H54 (cell line): ENCODE measurements at regions not wholly inside any gene's neighbourhood (a gene's known extent, or its start where the extent isn't known, plus 50 kb on each side); places are given as distances from the start of the nearest gene placed in this dataset.
A peak's percentile ranks its signal among the peaks of the same experiment; 100 is the strongest.

ENCODE experiments used
- DNase-seq: peaks from one replicate; pipeline ENCODE4 v3.0.0; 2011; ENCODE audit warnings: low spot score, mixed read lengths; ENCODE audit not compliant: insufficient read length
- FAIRE-seq: peaks from 3 replicates; lab custom pipeline; 2011; peaks lifted over from hg19 to GRCh38; lab: Jason Lieb, UNC
- POLR2A ChIP-seq: IDR thresholded peaks from 2 replicates; pipeline ENCODE4 v1.6.1; 2011; ENCODE audit warnings: low read depth, mild to moderate bottlenecking, low read length

DNA sequence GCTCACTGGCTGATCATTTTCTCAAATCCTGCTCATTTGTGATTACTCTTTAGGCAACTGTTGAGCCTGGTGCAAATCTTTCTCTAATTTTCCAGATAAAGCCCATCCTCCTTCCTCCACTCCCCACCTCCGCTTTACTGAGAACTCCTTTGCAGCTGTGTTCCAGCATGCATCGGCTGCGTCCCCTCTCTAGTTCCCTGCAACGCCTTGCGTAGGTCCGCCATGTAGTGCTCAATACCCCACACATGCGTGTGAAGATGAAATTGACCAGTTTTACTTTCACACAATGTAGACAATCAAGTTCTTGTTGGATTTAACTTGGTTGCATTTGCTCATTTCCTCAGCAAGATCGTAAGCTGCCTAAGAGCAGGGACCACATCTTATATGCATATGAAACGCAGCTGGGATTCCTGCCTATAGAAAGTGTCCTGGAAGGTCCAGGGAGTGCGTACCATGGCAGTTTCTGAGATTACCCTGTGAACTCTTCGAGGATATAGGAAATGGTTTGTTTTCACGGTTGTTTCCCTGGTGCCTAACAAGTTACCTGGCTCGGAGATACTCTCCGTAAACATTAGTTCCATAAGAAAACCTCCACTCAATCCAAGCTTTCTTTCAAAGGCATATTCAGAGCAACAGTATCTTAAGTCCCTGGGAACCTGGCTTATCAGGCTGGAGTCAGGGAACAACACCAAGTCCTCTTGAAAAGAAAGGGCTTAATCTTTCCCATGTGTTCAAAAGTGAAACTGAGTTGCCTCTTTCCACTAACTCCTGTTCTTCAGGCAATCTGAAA is 766.4 kb upstream of the ID2 start:
- TF ChIP-seq POLR2A = no peak
- no peak for FAIRE-seq
- DNase-seq = no peak

DNA sequence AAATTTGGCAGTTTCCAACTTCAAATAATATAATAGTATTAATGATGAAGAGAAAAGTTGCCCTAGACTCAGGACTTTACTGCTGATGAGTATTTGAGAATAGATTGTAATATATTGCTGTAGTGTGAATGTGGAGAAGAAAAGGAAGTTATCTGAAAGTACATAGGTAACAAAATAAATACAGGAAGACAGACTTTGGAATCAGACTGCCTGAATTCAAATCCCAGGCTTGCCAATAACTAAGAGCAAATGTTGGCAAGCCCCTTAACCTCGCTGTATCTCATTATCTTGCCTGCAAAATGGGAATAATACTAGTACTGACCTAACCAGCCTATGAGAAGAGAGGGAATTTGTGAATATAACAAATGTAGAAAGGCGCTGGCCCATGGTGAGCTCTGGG is 765.2 kb upstream of the ID2 start:
- no peak for TF ChIP-seq POLR2A
- no peak for DNase-seq
- FAIRE-seq = no peak

DNA sequence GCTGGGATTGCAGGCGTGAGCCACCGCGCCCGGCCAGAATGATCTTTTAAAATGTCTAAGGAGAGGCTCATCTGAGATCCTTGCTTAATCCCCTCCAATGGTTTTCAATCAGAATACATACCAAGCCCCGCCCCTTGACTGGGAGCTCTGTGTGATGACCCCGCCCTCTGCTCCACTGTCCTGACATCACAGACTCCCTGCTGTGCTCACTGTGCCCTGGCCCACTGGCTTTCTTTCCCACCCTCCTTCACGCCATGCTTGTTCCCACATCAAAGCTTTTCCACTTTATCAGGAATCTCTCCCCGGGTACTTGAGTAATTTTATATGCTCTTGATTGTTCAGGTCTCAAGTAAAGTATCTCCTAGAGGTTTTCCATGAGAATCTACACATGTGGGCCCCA is 762.3 kb upstream of the ID2 start:
- no peak for TF ChIP-seq POLR2A
- FAIRE-seq (no peak), DNase-seq (peak; percentile 5)

DNA sequence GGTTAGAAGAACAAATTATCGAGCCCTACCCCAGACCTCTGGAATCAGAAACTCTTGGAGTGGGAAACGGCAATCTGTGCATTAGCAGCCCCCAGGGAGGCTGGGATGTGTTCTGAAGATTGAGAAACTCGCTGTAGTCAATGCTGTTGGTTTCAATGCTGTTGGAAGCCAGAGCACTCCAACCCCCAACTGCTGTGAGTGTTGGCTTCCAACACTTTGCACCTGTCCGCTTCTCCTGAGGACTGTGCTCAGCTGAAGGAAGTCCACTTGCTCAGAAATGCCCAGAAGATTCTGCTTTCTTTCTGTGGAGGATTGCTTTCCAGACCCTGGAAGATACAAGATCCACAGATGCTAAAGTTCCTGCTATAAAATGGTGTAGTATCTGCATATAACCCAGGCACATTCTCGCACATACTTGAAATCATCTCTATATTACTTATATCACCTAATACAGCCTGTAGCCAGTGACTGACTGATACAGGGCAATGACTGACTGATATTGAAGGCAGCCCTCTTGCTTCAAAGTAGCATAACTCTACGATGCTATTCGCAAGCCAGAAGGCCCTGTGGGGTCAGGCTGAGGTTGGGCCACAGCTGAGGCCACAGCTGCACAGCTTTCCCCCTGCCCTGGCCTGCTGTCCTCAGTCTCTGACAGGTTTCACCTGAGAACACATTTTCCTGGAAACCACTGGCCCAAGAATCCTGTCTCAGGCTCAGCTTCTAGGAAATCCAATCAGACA is 757.7 kb upstream of the ID2 start:
- FAIRE-seq (no peak), DNase-seq (no peak)
- no peak for TF ChIP-seq POLR2A

DNA sequence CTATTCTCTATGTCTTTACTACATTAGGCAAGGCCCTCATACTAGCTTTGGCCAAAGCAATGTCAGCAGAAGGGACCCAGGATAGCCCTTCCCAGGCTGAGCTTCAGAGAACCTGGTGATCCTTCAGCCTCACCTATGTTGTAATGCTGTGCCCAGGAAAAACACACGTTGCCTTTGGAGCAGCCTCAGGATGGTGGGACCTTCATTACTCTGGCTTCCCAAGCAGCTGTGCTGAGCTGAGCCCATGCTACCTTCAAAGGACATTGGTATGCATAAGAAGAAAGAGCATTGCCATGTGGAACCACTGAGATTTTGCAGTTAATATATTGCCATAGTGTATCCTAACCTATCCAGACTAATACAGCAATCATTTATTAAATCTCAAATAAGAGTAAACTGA is 756.4 kb upstream of the ID2 start:
- FAIRE-seq (no peak), DNase-seq (no peak)
- no peak for TF ChIP-seq POLR2A

DNA sequence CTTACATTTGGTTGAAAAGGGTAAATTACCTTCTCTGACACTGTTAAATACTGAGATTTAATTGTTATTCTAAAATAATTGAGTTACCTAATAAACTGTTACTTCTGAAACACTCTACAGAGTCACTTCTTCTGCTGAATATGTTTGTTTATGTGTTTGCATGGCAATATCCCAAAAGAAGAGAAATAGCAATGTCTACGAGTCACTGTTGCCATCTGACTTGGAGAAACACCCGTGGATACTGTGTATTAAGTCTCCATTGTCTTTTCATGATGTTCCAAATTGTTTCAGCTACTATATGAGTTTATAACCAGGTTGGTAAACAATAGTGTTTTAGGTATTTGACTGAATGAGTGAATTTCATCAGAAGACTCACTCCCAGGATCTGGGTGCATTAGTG is 754.2 kb upstream of the ID2 start:
- no peak for FAIRE-seq
- DNase-seq = no peak
- no peak for TF ChIP-seq POLR2A

DNA sequence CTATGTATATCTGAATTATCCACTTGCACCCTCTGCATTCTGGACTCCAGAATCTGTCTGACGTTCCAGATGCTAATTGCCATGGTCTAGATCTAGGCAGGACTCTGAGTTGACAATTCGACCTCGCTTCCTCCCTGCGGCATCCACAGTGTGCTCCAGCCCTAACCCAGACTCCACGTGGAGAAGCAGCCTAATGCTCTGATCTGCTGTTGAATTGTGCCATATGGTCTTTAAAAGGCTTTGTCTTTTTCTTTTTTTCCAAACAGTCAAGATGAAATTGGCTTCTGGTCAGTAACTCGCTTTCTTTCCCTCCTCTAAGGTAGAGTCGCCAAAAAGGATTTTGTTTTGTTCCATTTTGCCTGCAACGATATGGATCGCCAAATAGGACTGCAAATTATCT is 752.6 kb upstream of the ID2 start:
- FAIRE-seq (no peak), DNase-seq (no peak)
- TF ChIP-seq POLR2A = no peak

DNA sequence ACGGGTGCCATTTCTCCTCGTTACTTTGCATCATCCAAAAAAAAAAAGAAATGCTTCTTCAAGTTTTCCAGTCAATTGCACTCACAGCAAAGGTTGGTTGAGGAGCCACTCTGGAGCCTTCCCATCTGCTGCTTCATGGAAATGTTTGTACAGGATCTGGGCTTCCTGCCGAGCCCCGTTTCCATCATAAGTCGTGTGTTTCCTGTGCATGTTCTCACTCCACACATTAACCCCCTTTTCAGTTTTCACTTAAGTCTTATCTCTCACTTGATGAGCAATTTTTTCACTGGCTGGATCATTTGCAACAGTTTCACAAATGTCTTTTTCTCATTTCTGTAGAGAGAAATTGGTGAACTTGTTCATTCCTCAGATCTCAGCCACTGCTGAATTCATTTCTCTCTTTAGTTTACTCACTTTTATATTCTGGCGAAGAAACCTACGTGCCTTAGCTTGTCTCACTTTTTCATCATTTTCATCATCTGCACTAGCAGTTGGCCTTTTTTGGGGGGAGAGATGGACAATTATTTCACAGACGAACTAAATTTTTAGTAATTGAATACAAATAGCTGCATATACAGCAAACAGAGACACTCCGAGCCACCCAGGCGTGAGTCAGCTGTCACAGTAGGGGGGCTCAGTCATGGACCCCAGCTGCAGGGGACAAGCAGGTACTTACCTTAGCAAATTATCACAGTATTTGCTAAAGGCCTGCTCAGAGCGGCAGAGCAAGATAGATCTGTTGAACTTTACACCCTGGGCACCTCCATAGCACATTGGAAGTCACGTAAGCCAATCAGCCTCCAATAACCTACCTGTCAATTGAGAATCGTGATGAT is 750.8 kb upstream of the ID2 start:
- no peak for TF ChIP-seq POLR2A
- DNase-seq (no peak), FAIRE-seq (no peak)

DNA sequence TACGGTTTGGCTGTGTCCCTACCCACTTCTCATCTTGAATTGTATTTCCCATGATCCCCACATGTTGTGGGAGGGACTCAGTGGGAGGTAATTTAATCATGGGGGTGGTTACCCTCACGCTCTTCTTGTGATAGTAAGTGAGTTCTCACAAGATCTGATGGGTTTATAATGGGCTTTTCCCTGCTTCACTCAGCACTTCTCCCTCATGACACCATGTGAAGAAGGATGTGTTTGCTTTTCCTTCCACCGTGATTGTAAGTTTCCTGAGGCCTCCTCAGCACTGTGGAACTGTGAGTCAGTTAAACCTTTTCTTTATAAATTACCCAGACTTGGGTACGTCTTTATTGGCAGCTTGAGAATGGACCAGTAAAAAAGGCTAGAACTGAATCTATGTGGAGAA is 750.0 kb upstream of the ID2 start:
- DNase-seq (no peak), FAIRE-seq (no peak)
- TF ChIP-seq POLR2A = no peak

DNA sequence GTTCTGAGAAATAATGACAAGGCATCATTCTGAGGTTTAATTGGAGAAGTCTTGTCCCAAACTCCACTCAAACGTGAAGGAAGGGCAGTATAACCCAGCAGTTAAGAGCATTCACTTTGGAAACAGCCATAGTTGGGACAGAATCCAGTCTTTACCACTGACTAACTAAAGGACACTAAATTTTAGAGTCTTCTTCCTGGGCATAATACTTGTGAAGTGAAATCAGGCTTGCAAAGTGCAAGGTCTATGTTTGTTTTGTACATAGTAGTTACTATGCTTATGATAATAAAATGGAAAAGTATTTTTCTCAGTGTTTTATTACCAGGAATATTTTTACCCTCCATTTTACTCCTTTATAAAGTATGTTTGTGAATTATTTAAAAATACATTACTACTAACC is 748.2 kb upstream of the ID2 start:
- no peak for TF ChIP-seq POLR2A
- DNase-seq (no peak), FAIRE-seq (no peak)

DNA sequence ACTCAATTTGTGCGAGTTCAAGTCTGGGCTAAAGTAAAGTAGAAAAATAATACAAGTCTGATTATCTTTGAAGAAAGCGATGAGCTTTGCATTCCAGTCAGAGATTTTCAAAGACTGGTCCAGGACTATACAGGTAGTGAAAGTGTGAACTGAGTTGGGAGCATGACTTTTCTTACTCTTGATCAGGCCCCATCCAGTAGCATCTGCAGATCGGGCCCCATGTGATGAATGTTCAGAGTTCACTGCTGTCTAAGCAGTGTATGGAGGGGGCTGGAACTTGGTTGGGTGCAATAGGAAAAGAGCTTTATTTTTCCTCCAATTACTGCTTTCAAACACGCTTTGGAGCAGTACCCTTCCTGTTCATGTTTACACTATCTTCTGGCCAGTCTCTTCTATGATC is 747.4 kb upstream of the ID2 start:
- DNase-seq = no peak
- no peak for TF ChIP-seq POLR2A
- no peak for FAIRE-seq

DNA sequence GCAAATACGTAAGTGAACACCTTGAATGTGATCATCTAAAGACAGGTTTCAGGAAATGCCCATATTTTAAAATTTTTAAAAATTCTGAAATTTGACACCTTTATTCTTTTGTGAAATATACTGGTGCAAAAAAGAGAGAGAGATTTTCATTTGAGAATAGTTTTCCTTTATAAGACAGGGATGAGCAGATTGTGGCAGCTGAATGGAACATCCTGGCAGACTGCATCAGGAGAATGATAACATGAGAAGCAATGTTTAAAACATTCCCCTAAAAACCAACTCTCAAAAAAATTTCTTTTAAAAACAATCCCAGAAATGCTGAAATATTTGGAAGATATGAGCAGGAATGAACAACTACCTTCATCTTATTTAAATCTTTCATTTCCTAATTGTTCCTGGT is 744.8 kb upstream of the ID2 start:
- TF ChIP-seq POLR2A = no peak
- DNase-seq = no peak
- FAIRE-seq = no peak

DNA sequence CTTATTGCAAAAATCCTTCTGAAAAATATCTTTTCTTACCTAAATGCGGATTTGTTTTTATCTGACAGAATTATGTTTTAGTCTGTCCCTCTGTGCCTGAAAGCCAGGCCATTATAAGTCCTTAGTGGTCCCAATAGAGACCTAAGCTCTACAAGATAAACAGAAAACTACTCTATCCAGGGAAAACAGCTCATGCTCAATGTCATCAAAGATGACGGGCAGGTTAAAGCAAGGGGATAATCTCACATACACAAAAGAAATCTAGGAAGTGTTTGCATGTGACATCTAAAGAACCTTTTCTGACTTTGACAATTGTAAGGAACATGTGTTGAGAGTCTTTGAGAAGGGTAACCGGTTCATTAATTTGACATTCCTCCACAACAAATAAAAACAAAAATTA is 741.1 kb upstream of the ID2 start:
- TF ChIP-seq POLR2A = no peak
- FAIRE-seq = no peak

DNA sequence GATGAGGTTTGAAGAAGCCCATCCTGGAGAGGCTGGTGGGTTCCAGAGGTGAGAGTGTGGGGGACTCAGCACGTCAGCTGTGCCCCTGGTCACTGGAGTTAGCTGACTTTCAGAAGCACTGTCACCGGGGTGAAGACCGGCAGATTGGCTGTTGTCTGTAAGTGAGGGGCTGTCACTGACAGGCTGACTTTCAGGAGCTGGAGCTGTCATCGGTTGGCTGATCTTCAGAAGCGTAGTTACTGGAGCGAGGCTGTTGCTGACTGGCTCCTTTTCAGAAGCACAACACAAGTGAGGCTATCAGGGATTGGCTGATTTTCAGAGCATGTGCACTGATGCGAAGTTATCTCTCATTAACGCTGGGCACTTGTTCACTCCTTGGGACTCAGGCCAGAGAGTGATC is 738.4 kb upstream of the ID2 start:
- no peak for DNase-seq
- FAIRE-seq = no peak
- no peak for TF ChIP-seq POLR2A

More for the DNA sequence above, 741.1 kb upstream of the ID2 start:
- DNase-seq = no peak
